ENCODE measurements at regions not wholly inside any gene's neighbourhood (a gene's known extent, or its start where the extent isn't known, plus 50 kb on each side); places are given as distances from the start of the nearest gene placed in this dataset.
A peak's percentile ranks its signal among the peaks of the same experiment; 100 is the strongest.
"Not testable (repeated sequence)": the region's sequence is repeated elsewhere in the genome, so short reads cannot be mapped to it uniquely, and the experiment has no call there.

DNA sequence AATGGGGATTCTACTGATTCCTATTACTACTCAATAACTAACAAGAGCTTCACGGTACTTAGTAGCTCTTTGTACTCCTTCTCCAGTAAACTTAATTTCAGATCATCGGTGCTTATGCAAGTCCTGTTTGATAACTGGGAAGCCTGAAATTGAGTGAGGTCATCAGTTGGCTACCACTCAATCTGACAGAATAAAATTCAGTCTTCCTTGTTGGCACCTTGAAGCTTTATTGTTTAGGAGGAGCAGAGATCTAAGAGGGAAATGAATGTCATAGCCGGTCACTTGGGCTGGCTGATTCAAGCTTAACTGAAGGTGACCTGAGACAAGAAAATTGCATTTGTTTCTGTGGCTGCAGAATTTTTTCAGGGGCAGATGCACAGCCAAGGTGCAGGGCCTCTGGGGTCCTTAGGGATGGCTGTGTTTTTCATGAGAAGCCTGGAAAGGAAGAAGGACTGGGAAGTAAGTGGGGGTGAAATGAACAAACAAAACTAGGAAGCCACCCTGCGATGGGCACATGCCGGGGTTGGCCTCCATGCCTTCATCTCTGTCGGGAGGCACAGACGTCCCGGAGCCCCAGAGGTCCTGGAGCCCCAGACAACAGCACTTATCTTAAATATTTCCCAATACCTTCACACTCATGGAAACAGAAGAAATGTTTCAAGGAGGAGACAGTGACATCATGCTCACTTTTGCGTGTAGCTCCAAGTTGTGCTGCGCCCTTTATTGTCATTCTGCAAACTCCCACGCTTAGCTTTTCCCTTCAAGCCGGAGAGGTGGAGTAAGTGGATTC is 85.0 kb upstream of the KIF5B start:
- no peak for DNase-seq

DNA sequence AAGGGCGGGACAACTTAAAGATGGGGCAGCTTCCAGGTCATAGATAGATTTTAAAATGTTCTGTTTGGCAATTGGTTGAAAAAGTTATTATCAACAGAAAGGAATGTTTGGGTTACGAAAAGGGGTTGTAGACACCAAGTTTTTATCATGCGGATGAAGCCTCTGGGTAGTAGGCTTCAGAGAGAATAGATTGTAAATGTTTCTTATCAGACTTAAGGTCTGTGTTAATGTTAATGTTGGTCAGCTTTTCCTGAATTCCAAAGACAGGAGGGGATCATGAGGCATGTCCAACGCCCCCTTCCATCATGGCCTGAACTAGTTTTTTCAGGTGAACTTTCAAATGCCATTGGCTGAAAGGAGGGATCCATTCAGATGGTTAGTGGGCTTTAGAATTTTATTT is 84.2 kb upstream of the KIF5B start:
- DNase-seq, result no peak

DNA sequence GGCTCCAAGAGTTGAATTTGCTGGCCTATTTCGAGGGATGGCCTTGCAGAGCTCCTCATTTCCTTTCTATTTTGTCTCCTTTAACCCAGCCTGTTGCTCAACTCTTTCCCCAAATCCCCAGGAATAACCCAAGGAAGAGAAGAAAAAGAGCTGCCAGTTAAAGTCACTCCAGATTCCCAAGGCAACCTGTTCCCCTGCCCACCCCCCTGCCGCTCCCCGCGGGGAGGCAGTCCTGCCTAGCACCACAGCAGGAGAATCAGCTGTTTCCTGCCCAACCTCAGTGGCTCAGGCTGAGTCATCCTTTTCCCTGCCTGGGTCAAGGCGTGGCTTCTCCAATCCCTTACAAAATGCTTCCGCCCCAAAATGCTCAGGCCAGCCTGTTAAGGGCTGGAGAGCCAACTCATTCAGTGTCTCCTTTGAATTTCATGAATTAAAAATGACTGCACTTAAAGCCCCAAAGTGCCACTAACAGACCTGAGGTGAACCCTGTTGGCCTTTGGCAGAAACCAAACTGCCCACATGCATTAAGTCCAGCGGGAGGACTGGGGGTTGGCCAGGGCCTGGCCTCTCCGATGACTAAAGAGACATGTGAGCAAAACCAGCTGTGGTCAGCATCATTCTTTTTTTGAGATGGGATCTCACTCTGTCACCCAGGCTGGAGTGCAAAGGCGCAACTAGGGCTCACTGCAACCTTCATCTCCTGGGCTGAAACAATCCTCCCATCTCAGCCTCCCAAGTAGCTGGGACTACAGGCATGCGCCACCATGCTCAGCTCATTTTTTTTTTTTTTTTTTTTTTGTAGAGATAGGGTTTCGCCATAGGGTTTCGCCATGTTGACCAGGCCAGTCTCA is 83.2 kb upstream of the KIF5B start:
- DNase-seq, result peak in 9 of 56 donors; percentile 7 to 48 (median 20)

GRCh38 chr10:32136927-32137326 is 80.7 kb upstream of the KIF5B start:
- not testable (repeated sequence) for DNase-seq

GRCh38 chr10:32135796-32136195 is 79.6 kb upstream of the KIF5B start:
- not testable (repeated sequence) for DNase-seq

- no peak for DNase-seq
Measured at GRCh38 chr10:32132357-32132946, 76.2 kb upstream of the KIF5B start.

DNA sequence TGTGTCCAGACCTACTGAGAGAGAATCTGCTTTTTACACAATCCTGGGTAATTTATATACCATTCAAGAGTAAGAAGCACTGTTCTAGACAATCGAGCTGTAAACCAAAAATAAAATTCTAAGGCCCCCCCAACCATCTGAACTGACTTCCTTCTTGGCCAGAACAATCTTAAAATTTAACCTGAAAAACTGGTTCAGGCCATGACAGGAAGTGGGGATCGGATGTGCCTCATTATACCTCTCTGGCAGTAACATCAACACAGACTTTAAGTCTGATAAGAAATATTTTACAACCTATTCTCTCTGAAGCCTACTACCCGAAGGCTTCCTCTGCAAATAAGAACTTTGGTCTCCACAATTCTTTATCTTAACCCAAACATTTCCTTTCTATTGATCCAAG is 75.2 kb upstream of the KIF5B start:
- no peak for DNase-seq

DNA sequence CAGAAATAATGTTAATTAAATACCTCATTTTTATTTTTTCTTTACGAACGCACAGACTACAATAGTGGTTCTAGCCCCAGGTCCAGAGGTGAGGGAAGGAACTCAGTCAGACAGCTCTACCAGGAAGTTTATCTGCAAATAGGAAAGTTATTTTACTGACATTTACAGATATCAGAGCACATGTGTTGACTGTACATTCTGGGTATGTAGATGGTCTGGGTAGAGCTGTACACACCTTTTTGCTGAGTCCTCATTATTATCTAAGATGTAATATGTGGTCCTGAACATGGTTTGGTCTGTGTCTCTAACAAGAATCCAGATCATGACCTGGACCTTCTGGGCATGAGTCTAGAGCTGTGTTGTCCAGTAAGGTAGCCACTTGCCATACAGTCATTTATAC is 74.6 kb upstream of the KIF5B start:
- no peak for DNase-seq

DNA sequence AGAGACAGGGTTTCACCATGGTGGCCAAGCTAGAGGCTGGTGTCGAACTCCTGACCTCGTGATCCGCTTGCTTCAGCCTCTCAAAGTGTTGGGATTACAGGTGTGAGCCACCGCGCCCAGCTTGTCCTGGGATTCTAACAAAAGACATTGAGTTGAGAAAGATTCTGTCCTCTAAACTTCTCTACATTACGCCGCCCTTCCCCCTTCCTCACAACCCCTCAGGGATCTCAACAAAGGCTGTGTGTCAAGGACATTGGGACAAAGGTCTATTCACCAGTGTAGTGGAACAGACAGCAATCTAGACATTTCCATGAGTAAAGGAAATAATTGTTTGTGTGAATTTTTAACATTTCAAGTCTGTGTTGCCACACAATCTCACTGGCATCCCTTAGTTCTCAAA is 68.8 kb upstream of the KIF5B start:
- peak in 21 of 56 donors; percentile 0 to 43 (median 7) for DNase-seq

- DNase-seq, result peak in 1 of 56 donors; percentile 10
Measured at GRCh38 chr10:32123021-32123420, 66.8 kb upstream of the KIF5B start.

DNA sequence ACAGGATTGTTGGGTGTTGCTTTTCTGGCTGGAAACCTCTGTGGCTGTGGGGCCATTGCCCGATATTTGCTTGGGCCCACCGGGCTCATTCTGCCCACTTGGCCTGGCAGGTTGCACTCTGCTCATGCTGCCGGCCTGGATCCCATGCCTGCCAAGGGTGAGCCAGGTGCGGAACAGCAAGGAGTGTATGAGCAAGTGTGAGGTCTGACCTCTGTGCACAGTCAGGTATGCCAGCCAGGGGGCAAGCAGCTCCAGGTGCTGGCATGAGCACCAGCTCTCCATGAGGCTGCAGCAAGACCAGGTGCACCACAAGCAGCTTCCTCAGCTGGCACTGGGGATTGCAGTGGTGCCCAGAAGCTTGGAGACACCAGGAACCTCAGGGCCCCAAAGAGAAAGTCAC is 65.4 kb upstream of the KIF5B start:
- no peak for DNase-seq

DNA sequence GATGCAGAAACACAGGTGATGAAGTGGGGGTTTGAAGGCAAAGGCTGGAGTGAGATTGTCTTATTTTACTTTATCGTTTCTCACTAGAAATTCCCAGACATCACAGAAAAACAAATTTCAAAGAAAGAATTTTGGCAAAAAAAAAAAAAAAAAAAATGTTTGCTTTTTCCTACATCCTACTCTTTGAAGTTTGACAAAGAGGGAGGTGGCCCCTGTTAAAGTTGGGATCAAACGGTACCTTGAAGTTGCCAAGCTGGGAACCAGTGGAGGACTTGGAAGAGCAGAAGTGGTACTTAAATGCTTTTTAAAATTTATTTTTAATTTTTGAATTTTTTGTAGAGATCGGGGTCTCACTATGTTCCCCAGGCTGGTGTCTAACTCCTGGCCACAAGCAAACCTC is 63.9 kb upstream of the KIF5B start:
- no peak for DNase-seq

- DNase-seq, result no peak
Measured at GRCh38 chr10:32114508-32114907, 58.3 kb upstream of the KIF5B start.

- no peak for DNase-seq
Measured at GRCh38 chr10:32112055-32112454, 55.8 kb upstream of the KIF5B start.

- DNase-seq, result no peak
Measured at GRCh38 chr10:32111585-32111984, 55.4 kb upstream of the KIF5B start.

GRCh38 chr10:32110790-32111189 is 54.6 kb upstream of the KIF5B start:
- no peak for DNase-seq

- no peak for DNase-seq
Measured at GRCh38 chr10:32109603-32110002, 53.4 kb upstream of the KIF5B start.

Measured in nucleus accumbens (tissue), 56 donors.